ENCODE measurements at regions not wholly inside any gene's neighbourhood (a gene's known extent, or its start where the extent isn't known, plus 50 kb on each side); places are given as distances from the start of the nearest gene placed in this dataset.

GRCh38 chrX:38989076-38989475, 187.8 kb downstream of the MID1IP1 start:
- Histone ChIP-seq H3K79me1 (ENCODE audit: insufficient read depth, low read depth, low read length, poor library complexity, severe bottlenecking) (no peaks in the 10 kb centered on the region), H3K56ac (ENCODE audit: insufficient read length, low read depth, low read length) (no peak overlapping the region), H3K27me3 (ENCODE audit: insufficient read depth, low read length) (no peaks in the 10 kb centered on the region), H4K8ac (replicated peaks; ENCODE audit: insufficient read length, low read depth, low read length) (no peak overlapping the region), H3K14ac (ENCODE audit: insufficient read depth, low read length) (no peak overlapping the region), H4K5ac (ENCODE audit: insufficient read length, low read depth, low read length) (no peak overlapping the region), H3T11ph (ENCODE audit: low read length) (no peak overlapping the region), H2BK5ac (ENCODE audit: insufficient read length, low read length) (no peak overlapping the region), H3K9ac (ENCODE audit: extremely low read depth, insufficient read length, low read length) (no peak overlapping the region), H2BK15ac (ENCODE audit: low read depth, low read length) (no peak overlapping the region), H3K4me2 (ENCODE audit: insufficient read depth, insufficient read length, low read length) (no peak overlapping the region), H4K20me1 (ENCODE audit: control insufficient read depth, insufficient read depth, insufficient read length) (no peaks in the 10 kb centered on the region), H2AFZ (ENCODE audit: low read length) (no peak overlapping the region), H3K9me3 (ENCODE audit: control insufficient read depth, low read depth, low read length) (no peaks in the 10 kb centered on the region), H3K18ac (ENCODE audit: insufficient read length, low read depth, low read length) (no peak overlapping the region), H3K23ac (ENCODE audit: insufficient read length, low read depth, low read length) (no peak overlapping the region), H3K23me2 (ENCODE audit: insufficient read length, low read depth, low read length, poor library complexity, severe bottlenecking) (no peaks in the 10 kb centered on the region), H4K91ac (ENCODE audit: insufficient read length, low read depth, low read length) (no peak overlapping the region), H2BK12ac (ENCODE audit: insufficient read length, low read depth, low read length) (no peak overlapping the region), H3K27ac (ENCODE audit: insufficient read length, low read depth, low read length) (no peak overlapping the region), H3K79me2 (ENCODE audit: insufficient read depth, low read length) (no peaks in the 10 kb centered on the region), H2BK20ac (ENCODE audit: low read depth, low read length, poor library complexity, severe bottlenecking) (no peak overlapping the region), H3K4ac (ENCODE audit: low read depth, low read length) (no peak overlapping the region), H3K4me1 (ENCODE audit: insufficient read depth, low read length) (no peaks in the 10 kb centered on the region), H2AK5ac (ENCODE audit: insufficient read length, low read length) (no peak overlapping the region), H2BK120ac (ENCODE audit: low read depth, low read length, poor library complexity, severe bottlenecking) (no peak overlapping the region)
- DNase-seq, result no peak
- Mint-ChIP-seq H3K4me3 (no peak overlapping the region), H3K27ac (no peak overlapping the region), H3K27me3 (ENCODE audit: low read depth) (no peaks in the 10 kb centered on the region), H3K36me3 (ENCODE audit: insufficient read depth in 1 of 3, low read depth in 3 of 3) (peaks cover 0 to 5% (median 0%) of the 10 kb centered on the region in 3 experiments; a peak in 2 of 7 replicates), H3K4me1 (peaks cover 3 to 6% of the 10 kb centered on the region in 2 experiments; a peak in 2 of 4 replicates), H3K9me3 (peaks cover 60 to 69% of the 10 kb centered on the region in 2 experiments)
- WGBS (ENCODE audit: extremely low coverage, insufficient read length, low lambda C conversion rate), result no CpG with 5 or more reads among the region's 1 CpG
- no peak for TF ChIP-seq CTCF (conservative IDR thresholded peaks at IDR 0.05)

Data from H9 (cell line).